ENCODE measurements at regions not wholly inside any gene's neighbourhood (a gene's known extent, or its start where the extent isn't known, plus 50 kb on each side); places are given as distances from the start of the nearest gene placed in this dataset.

DNA sequence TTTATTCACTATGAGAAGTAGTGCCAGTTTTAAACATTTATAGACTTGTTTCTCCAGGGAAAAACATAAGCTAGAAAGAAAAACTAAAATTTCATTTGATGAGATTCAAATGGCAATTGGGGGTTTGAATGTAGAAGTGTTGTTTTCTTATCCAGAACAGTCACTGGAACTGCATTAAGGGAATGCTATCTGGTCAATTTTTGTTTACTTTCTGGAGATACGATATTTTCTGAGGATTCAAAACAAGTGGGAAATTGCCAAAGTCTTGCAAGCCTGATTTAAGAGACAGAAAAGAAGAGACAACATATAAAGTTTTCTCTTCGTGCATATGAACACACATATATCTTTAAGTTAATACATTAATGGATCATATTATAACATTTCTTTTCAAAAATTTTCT lies 118.4 kb downstream of the NXNL2 start:
- TF ChIP-seq EZH2 (IDR thresholded peaks at IDR 0.05; ENCODE audit: borderline replicate concordance, low read depth, low read length, severe bottlenecking) = no peak
- no peak for TF ChIP-seq CTCF (IDR thresholded peaks at IDR 0.05; ENCODE audit: extremely low read depth in 1 of 2, insufficient read depth in 1 of 2, low read depth in 1 of 2, low read length in 2 of 2)
- no peak for TF ChIP-seq POLR2A (IDR thresholded peaks at IDR 0.05; ENCODE audit: low read depth, low read length)
- no peak for TF ChIP-seq MYC (IDR thresholded peaks at IDR 0.05; ENCODE audit: low read depth, low read length)
- no peak for TF ChIP-seq POLR2AphosphoS5 (IDR thresholded peaks at IDR 0.05; ENCODE audit: insufficient read depth, low read depth, low read length)
- no peak for TF ChIP-seq JUN (IDR thresholded peaks at IDR 0.05; ENCODE audit: borderline replicate concordance, insufficient read depth, insufficient read length, low read depth)
- TF ChIP-seq MAX (IDR thresholded peaks at IDR 0.05; ENCODE audit: insufficient read depth, insufficient read length) = no peak
- no peak for TF ChIP-seq GATA2 (IDR thresholded peaks at IDR 0.05; ENCODE audit: insufficient read depth, insufficient read length, low read depth, low read length)
- no peak for TF ChIP-seq FOS (IDR thresholded peaks at IDR 0.05; ENCODE audit: borderline replicate concordance, insufficient read depth, low read length)
- Histone ChIP-seq H2AFZ (ENCODE audit: low read depth, low read length) (no peak overlapping the region), H3K9me1 (replicated peaks; ENCODE audit: control insufficient read depth, extremely low read depth, insufficient read depth, low read length) (no peaks in the 10 kb centered on the region), H3K4me3 (replicated peaks in 1 of 3; ENCODE audit: insufficient read depth in 1 of 3, low read depth in 1 of 3, low read length in 3 of 3) (no peak overlapping the region), H3K27me3 (ENCODE audit: control insufficient read depth in 2 of 2, insufficient read depth in 2 of 2, low read length in 2 of 2) (no peaks in the 10 kb centered on the region), H3K79me2 (ENCODE audit: control insufficient read depth, insufficient read depth, low read length) (no peaks in the 10 kb centered on the region), H3K4me1 (ENCODE audit: control insufficient read depth, extremely low read depth, insufficient read depth, low read length) (no peaks in the 10 kb centered on the region), H4K20me1 (replicated peaks; ENCODE audit: control insufficient read depth, extremely low read depth, insufficient read depth, low read length) (no peaks in the 10 kb centered on the region), H3K4me2 (ENCODE audit: insufficient read depth, low read length) (no peak overlapping the region), H3K9ac (replicated peaks; ENCODE audit: extremely low read depth, insufficient read depth, low read length) (no peak overlapping the region), H3K9me3 (replicated peaks; ENCODE audit: control insufficient read depth, insufficient read depth, low read length) (no peaks in the 10 kb centered on the region), H3K36me3 (ENCODE audit: control insufficient read depth in 2 of 2, extremely low read depth in 1 of 2, insufficient read depth in 2 of 2, low read length in 2 of 2) (no peaks in the 10 kb centered on the region), H3K27ac (ENCODE audit: insufficient read depth, low read depth, low read length) (no peak overlapping the region)
- DNase-seq (ENCODE audit: low read depth, low spot score) = no peak
- CTCF ChIA-PET = interaction anchor here (0.9 kb wide), 1 partner anchor 8 kb away, joined by 3 read pairs; no protein-coding TSS in a partner anchor
- POLR2A ChIA-PET = no interaction called here
- no peak for FAIRE-seq
- BruUV-seq (replicated peaks) = no TSS peak
- dilution Hi-C loops (cut with MboI; ENCODE audit: extremely low pct_ligation_motif_present, low sequenced_read_pairs) (no loop called here), intact Hi-C loops (cut with micrococcal nuclease) (no loop called here)

All from endothelial cell of umbilical vein (primary cell).